ENCODE measurements at regions not wholly inside any gene's neighbourhood (a gene's known extent, or its start where the extent isn't known, plus 50 kb on each side); places are given as distances from the start of the nearest gene placed in this dataset.

GRCh38 chr18:10340821-10341220, 113.6 kb upstream of the APCDD1 start:
- Histone ChIP-seq H3K4me2 (ENCODE audit: low read depth, low read length) (no peak overlapping the region), H3K36me3 (replicated peaks; ENCODE audit: insufficient read depth, low read length) (no peaks in the 10 kb centered on the region)
- no peak for DNase-seq

GRCh38 chr18:10343778-10344177, 110.7 kb upstream of the APCDD1 start:
- Histone ChIP-seq H3K27ac (ENCODE audit: low read length) (no peak overlapping the region), H3K4me3 (ENCODE audit: low read length) (no peak overlapping the region), H3K9me2 (replicated peaks; ENCODE audit: insufficient read depth, low read length) (no peaks in the 10 kb centered on the region), H3K36me3 (replicated peaks; ENCODE audit: insufficient read depth, low read length) (no peaks in the 10 kb centered on the region), H3K9ac (ENCODE audit: low read length) (no peak overlapping the region), H3K4me1 (ENCODE audit: low read length) (no peaks in the 10 kb centered on the region), H3K4me2 (ENCODE audit: low read depth, low read length) (no peak overlapping the region), H3F3A (ENCODE audit: insufficient read depth, low read length) (no peaks in the 10 kb centered on the region), H3K9me3 (replicated peaks; ENCODE audit: insufficient read depth, low read length) (no peaks in the 10 kb centered on the region), H3K79me2 (ENCODE audit: low read length) (no peaks in the 10 kb centered on the region), H2AFZ (ENCODE audit: low read length) (no peak overlapping the region), H4K20me1 (ENCODE audit: insufficient read depth, low read length) (no peaks in the 10 kb centered on the region), H3K27me3 (replicated peaks; ENCODE audit: insufficient read depth, low read length) (no peaks in the 10 kb centered on the region)
- TF ChIP-seq CTCF (IDR thresholded peaks at IDR 0.05; ENCODE audit: low read length) (no peak), EZH2phosphoT487 (IDR thresholded peaks at IDR 0.05; ENCODE audit: low read length) (no peak), EZH2 (optimal IDR thresholded peaks at IDR 0.05; ENCODE audit: low read depth, low read length) (no peak)
- no peak for DNase-seq

More at GRCh38 chr18:10340821-10341220, 113.6 kb upstream of the APCDD1 start:
- H3K9ac ChIP-seq (ENCODE audit: low read length), result no peak overlapping the region
- no peaks in the 10 kb centered on the region for H3K79me2 ChIP-seq (ENCODE audit: low read length)
- no peak overlapping the region for H3K27ac ChIP-seq (ENCODE audit: low read length)
- TF ChIP-seq EZH2phosphoT487 (IDR thresholded peaks at IDR 0.05; ENCODE audit: low read length) (no peak), CTCF (IDR thresholded peaks at IDR 0.05; ENCODE audit: low read length) (no peak), EZH2 (optimal IDR thresholded peaks at IDR 0.05; ENCODE audit: low read depth, low read length) (no peak)
- H3K9me3 ChIP-seq (replicated peaks; ENCODE audit: insufficient read depth, low read length), result no peaks in the 10 kb centered on the region
- H4K20me1 ChIP-seq (ENCODE audit: insufficient read depth, low read length), result no peaks in the 10 kb centered on the region
- no peak overlapping the region for H2AFZ ChIP-seq (ENCODE audit: low read length)
- H3F3A ChIP-seq (ENCODE audit: insufficient read depth, low read length), result no peaks in the 10 kb centered on the region
- no peaks in the 10 kb centered on the region for H3K27me3 ChIP-seq (replicated peaks; ENCODE audit: insufficient read depth, low read length)
- H3K4me1 ChIP-seq (ENCODE audit: low read length), result no peaks in the 10 kb centered on the region
- H3K4me3 ChIP-seq (ENCODE audit: low read length), result no peak overlapping the region
- H3K9me2 ChIP-seq (replicated peaks; ENCODE audit: insufficient read depth, low read length), result no peaks in the 10 kb centered on the region

DNA sequence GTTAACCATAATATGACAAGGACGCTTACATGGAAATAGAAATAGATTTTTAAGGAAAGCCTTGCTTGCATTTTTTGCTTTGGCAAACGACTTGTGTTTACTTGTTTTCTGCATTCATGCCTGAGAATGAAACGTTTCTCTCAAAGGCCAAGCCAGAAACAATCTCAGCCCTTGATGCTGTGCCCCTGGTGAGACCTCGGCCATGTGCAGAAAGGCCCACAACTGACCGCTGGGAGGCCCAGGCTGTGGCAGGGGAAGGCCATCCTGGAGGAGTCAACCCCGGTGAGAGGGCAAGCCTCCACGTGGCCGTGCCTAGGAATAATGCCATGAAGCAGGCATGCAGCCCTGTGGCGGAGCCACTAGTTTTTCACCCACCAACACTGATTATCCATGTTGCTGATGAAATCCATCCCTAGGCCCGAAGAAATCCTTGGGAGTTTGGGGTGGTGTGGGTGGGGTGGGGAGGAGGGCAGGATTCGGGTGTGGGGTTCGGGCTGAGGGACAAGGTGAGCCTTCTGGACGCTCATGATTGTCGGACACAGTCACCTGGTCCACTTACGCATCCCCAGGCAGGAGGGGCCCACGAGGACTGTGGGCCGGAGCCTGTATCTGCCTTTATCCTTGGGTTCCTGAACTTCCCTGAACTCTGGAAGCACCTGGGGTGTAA, 107.6 kb upstream of the APCDD1 start:
- Histone ChIP-seq H3K79me2 (ENCODE audit: low read length) (no peaks in the 10 kb centered on the region), H2AFZ (ENCODE audit: low read length) (no peak overlapping the region), H4K20me1 (ENCODE audit: insufficient read depth, low read length) (no peaks in the 10 kb centered on the region), H3K9me3 (replicated peaks; ENCODE audit: insufficient read depth, low read length) (no peaks in the 10 kb centered on the region), H3F3A (ENCODE audit: insufficient read depth, low read length) (no peaks in the 10 kb centered on the region), H3K9me2 (replicated peaks; ENCODE audit: insufficient read depth, low read length) (no peaks in the 10 kb centered on the region), H3K27ac (ENCODE audit: low read length) (no peak overlapping the region), H3K9ac (ENCODE audit: low read length) (no peak overlapping the region), H3K4me3 (ENCODE audit: low read length) (no peak overlapping the region), H3K36me3 (replicated peaks; ENCODE audit: insufficient read depth, low read length) (no peaks in the 10 kb centered on the region), H3K4me2 (ENCODE audit: low read depth, low read length) (no peak overlapping the region), H3K27me3 (replicated peaks; ENCODE audit: insufficient read depth, low read length) (no peaks in the 10 kb centered on the region), H3K4me1 (ENCODE audit: low read length) (no peaks in the 10 kb centered on the region)
- no peak for TF ChIP-seq CTCF (IDR thresholded peaks at IDR 0.05; ENCODE audit: low read length)
- TF ChIP-seq EZH2 (optimal IDR thresholded peaks at IDR 0.05; ENCODE audit: low read depth, low read length), result no peak
- TF ChIP-seq EZH2phosphoT487 (IDR thresholded peaks at IDR 0.05; ENCODE audit: low read length), result no peak
- no peak for DNase-seq

Measured in MM.1S (cell line).